ENCODE measurements at regions not wholly inside any gene's neighbourhood (a gene's known extent, or its start where the extent isn't known, plus 50 kb on each side); places are given as distances from the start of the nearest gene placed in this dataset.
"Not testable (repeated sequence)": the region's sequence is repeated elsewhere in the genome, so short reads cannot be mapped to it uniquely, and the experiment has no call there.

DNA sequence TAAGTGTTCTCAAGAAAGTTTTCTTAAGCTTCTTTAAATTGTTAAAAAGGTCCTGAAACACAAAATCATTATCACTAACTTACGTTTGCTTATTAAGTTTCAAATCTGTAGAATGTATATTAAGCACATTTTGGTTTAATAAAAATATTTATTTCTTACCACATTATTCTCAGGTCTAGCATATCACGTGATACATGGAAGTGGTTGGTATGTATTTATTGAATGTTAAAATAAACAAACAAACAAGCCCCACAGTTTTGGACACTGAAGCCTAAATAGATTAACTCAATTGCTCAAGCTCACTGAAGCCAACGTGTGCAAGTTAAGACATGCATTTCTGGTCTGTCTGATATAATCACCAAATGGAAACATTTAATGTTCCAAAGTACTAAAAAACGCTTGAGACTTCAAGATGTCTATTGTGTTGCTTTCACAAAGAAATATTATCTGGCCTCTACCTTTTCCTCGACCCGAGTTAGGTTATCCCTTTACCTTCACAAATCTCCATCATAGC, 1136.9 kb downstream of the TAF11L14 start:
- Mint-ChIP-seq H3K4me3 (no peak overlapping the region), H3K36me3 (no peaks in the 10 kb centered on the region), H3K9me3 (no peaks in the 10 kb centered on the region), H3K27me3 (no peaks in the 10 kb centered on the region), H3K4me1 (no peaks in the 10 kb centered on the region), H3K27ac (no peak overlapping the region)
- ATAC-seq (replicated peaks) (no peak), DNase-seq (no peak)

DNA sequence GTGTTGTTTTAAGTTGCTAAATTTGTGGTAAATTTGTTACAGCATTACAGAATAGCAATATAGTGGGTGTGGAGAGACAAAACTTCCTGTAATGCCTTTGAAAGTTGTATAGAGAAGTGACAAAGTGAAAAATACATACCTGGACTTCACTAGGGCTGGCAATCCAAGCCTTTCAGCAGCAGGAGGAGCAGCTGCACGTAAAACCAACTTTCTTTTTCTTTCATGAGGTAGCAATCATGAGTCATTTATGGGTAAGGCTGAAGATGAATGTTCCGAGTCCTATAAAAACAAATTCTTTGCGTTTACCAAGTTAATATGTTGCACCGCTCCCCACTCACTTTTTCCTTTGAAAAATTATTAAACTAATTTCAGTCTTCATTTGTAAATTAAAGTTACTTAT, 1138.2 kb downstream of the TAF11L14 start:
- Mint-ChIP-seq H3K27ac (no peak overlapping the region), H3K4me1 (no peaks in the 10 kb centered on the region), H3K9me3 (no peaks in the 10 kb centered on the region), H3K4me3 (no peak overlapping the region), H3K27me3 (no peaks in the 10 kb centered on the region), H3K36me3 (no peaks in the 10 kb centered on the region)
- no peak for DNase-seq
- no peak for ATAC-seq (replicated peaks)

DNA sequence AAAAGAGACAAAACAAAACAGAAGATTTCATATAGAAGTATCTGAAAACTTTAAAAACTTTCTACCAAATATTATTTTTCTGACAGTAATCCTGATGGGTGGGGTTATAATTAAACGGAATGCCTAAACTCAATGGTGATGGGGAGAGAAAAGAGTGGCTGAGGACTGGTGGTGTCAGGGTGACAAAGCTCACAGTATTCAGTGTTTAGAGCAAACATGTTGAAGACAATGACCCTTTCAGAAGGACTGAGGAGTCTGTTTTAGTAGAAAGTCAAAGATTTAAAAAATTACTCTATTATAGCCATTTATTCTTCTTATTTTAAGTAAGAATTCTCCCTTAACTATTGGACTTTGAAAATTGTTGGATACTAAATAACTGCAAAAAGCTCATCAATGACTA, 1144.0 kb downstream of the TAF11L14 start:
- ATAC-seq (replicated peaks) (no peak), DNase-seq (no peak)
- Mint-ChIP-seq H3K27me3 (no peaks in the 10 kb centered on the region), H3K36me3 (no peaks in the 10 kb centered on the region), H3K27ac (no peak overlapping the region), H3K4me1 (no peaks in the 10 kb centered on the region), H3K9me3 (peaks cover 0 to 1% of the 10 kb centered on the region in 2 donors), H3K4me3 (no peak overlapping the region)

DNA sequence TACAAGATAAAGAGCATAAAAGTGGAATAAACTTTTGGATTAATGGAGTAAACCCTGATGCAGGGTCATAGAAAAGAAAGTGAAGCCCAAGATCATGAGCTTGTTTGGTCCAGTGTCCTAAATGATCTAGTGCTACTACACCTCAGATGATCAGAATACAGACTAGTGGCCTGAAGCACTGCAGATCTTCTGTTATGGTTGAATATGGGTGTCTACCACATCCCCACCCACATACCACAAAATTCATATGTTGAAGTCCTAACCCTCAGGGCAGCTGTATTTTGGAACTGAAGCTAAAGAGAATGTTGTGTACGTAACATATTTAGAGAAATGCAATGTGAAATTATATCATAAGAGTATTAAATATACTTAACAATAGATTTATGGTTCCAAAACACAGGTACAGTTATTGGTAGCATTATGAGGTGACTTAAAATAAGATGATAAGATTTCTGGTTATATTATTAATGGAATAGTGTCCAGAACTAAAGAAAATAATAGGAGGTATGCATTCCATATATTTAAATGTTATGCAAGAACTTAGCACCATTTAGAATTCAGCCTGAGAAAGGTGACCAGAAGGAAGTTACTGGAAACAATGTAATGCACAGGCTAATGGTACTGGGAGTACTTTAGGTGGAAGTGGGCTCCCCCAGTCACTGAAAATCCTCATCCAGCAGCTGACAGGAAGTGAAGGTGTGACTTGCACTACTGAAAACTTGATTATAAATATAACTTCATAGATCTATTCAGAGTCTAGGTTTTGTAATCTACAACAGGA, 1155.1 kb downstream of the TAF11L14 start:
- no peak overlapping the region for H3K27ac Mint-ChIP-seq
- H3K9me3 Mint-ChIP-seq, result no peaks in the 10 kb centered on the region
- no peaks in the 10 kb centered on the region for H3K36me3 Mint-ChIP-seq
- H3K27me3 Mint-ChIP-seq, result no peaks in the 10 kb centered on the region
- ATAC-seq (replicated peaks) (no peak), DNase-seq (no peak)
- H3K4me3 Mint-ChIP-seq, result no peak overlapping the region
- no peaks in the 10 kb centered on the region for H3K4me1 Mint-ChIP-seq

DNA sequence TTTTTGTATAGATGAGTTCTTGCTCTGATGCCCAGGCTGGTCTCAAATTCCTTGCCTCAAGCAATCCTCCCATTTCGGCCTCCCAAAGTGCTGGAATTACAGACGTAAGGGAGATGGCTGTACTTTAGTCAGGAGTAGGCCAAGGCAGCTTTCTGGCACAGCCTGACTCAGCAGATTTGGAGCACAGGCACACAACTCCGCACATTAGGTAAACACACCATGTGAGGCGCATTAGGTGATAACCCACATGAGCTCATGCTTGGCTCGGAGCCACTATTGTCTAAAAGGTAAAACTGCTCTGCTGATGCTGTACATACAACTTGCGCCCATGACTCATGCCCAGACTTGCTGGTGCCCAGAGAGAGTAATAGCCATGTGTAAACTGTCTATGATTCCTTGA, 1157.9 kb downstream of the TAF11L14 start:
- no peak for DNase-seq
- Mint-ChIP-seq H3K27ac (no peak overlapping the region), H3K9me3 (no peaks in the 10 kb centered on the region), H3K4me1 (no peaks in the 10 kb centered on the region), H3K36me3 (no peaks in the 10 kb centered on the region), H3K4me3 (no peak overlapping the region), H3K27me3 (no peaks in the 10 kb centered on the region)
- ATAC-seq (replicated peaks), result no peak

DNA sequence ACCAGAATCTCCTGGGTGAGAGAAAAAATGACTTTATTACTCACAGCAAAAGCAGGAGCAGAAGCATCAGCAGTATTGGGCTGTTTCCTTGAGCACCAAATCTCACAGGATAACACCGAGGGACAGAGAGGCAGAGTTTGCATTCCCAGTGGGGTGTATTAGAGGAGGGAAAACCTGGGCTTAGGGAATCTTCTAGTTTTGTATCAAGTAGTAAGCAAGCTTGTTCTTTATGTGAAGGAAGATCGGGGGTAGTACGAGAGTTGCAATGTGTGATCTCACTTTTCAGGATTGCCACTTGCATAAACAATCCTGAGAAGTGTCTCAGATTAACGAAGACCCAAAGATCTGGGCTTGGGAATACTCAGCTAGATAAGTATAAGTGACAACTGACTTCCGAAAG, 1163.0 kb downstream of the TAF11L14 start:
- Mint-ChIP-seq H3K36me3 (peaks cover 0 to 2% of the 10 kb centered on the region in 2 donors), H3K27ac (no peak overlapping the region), H3K9me3 (peaks cover 0 to 2% of the 10 kb centered on the region in 2 donors), H3K4me1 (no peaks in the 10 kb centered on the region), H3K4me3 (no peak overlapping the region), H3K27me3 (no peaks in the 10 kb centered on the region)
- DNase-seq, result no peak
- no peak for ATAC-seq (replicated peaks)

DNA sequence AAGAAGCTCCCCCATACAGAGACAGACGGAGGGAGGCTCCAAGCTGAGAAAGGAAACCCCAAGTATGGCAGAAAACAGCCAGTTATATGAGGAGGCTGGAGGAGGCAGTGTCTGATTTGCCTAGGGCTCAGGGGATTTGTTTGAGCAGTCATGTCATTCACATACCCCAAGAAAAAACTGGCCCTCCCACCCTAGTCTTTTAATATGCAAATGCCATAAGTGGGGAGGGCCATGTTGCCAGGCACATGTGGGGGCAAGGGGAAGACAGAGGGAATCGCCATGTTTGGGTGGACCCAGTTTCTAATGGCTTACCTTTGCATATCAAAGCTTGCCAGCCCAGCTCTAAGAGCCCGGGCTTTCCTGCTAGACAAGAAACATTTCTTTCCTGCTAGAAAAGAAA, 1163.8 kb downstream of the TAF11L14 start:
- Mint-ChIP-seq H3K27me3 (no peaks in the 10 kb centered on the region), H3K36me3 (peaks cover 0 to 2% of the 10 kb centered on the region in 2 donors), H3K4me3 (no peak overlapping the region), H3K27ac (no peak overlapping the region), H3K4me1 (no peaks in the 10 kb centered on the region), H3K9me3 (peaks cover 0 to 2% of the 10 kb centered on the region in 2 donors)
- DNase-seq (no peak), ATAC-seq (replicated peaks) (no peak)

DNA sequence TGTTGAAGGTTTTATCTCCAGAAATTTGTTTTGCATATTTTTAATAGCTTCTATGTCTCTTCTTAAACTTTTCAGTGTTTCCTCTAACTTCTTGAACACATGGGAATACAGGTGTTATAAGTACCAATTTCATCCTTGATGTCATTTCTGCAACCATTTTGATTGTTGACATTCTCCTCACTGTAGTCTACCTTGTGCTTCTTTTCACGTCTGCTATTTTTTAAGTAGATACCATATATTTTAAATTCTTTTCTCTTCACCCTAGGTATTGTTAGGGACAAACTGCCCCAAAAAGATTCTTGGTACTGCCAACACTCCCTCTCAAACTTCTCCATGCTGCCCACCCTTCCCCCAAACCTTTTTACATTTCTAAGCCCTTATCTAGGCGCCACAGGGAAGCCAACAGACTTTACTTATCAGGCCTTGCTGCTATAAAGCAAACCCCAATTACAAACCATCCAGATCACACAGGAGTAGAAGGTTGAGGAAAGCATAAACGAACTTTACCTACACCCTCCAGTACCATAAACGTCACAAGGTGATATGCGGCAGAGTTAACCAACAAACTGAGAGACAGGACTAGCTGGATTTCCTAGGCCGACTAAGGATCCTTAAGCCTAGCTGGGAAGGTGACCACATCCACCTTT, 1165.3 kb downstream of the TAF11L14 start:
- peaks cover 0 to 2% of the 10 kb centered on the region in 2 donors for H3K9me3 Mint-ChIP-seq

DNA sequence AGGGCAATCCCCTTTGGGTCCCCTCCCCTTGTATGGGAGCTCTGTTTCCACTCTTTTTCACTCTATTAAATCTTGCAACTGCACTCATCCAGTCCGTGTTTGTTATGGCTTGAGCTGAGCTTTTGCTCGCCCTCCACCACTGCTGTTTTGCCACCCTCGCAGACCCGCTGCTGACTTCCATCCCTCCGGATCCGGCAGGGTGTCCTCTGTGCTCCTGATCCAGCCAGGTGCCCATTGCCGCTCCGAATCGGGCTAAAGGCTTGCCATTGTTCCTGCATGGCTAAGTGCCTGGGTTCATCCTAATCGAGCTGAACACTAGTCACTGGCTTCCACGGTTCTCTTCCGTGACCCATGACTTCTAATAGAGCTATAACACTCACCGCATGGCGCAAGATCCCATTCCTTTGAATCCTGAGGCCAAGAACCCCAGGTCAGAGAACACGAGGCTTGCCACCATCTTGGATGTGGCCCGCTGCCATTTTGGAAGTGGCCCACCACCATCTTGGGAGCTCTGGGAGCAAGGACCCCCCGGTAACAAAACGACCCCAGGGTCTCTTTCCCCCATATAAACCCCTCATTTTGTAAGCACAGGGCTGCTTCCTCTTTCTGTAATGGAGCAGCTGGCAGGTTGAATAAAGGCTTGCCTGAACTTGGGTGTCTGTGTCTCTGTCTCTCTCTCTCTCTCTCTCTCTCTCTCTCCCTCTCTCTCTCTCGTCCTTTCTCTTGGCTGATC, 1166.2 kb downstream of the TAF11L14 start:
- H3K27ac Mint-ChIP-seq, result no peak overlapping the region
- DNase-seq, result no peak
- no peaks in the 10 kb centered on the region for H3K27me3 Mint-ChIP-seq
- no peaks in the 10 kb centered on the region for H3K4me1 Mint-ChIP-seq
- peaks cover 0 to 2% of the 10 kb centered on the region in 2 donors for H3K9me3 Mint-ChIP-seq
- no peak overlapping the region for H3K4me3 Mint-ChIP-seq
- no peak for ATAC-seq (replicated peaks)
- peaks cover 0 to 2% of the 10 kb centered on the region in 2 donors for H3K36me3 Mint-ChIP-seq

More for the DNA sequence above, 1165.3 kb downstream of the TAF11L14 start:
- DNase-seq (no peak), ATAC-seq (replicated peaks) (no peak)
- H3K27me3 Mint-ChIP-seq, result no peaks in the 10 kb centered on the region
- no peaks in the 10 kb centered on the region for H3K4me1 Mint-ChIP-seq
- H3K36me3 Mint-ChIP-seq, result peaks cover 0 to 2% of the 10 kb centered on the region in 2 donors
- H3K4me3 Mint-ChIP-seq, result no peak overlapping the region
- H3K27ac Mint-ChIP-seq, result no peak overlapping the region

DNA sequence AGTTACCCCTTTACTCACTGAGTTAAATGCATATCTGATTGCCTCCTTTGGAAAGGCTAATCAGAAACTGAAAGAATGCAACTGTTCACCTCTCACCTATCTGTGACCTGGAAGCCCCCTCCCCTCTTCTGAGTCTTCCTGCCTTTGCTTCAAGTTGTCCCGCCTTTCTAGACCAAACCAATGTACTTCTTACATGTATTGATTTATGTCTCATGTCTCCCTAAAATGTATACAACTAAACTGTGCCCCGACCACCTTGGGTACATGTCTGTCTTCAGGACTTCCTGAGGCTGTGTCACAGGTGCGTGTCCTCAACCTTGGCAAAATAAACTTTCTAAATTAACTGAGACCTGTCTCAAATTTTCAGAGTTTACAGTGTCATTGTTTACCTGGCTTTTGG, 1167.2 kb downstream of the TAF11L14 start:
- not testable (repeated sequence) for ATAC-seq (replicated peaks); H3K9me3 Mint-ChIP-seq; H3K27me3 Mint-ChIP-seq; H3K4me3 Mint-ChIP-seq; H3K27ac Mint-ChIP-seq; H3K36me3 Mint-ChIP-seq; H3K4me1 Mint-ChIP-seq; DNase-seq

DNA sequence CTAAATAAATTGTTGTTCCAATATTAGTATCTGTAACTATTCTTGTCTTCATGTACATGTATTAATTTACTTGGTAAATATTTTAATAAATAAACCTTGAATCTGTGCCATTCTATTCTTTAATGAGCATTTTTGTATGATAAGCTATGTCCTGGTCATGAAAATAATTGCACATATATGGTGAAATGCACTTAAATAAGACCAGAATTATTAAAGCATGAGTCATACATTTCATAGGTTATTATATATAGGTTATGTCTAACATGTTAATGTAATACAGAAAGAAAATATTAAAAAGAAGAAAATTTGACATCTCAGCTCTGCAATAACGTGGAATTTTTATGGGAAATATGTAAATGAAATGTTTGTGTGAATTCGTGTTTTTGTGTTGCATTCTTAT, 1168.1 kb downstream of the TAF11L14 start:
- peaks cover 0 to 2% of the 10 kb centered on the region in 2 donors for H3K36me3 Mint-ChIP-seq
- DNase-seq (no peak), ATAC-seq (replicated peaks) (no peak)
- H3K27ac Mint-ChIP-seq, result no peak overlapping the region
- no peaks in the 10 kb centered on the region for H3K4me1 Mint-ChIP-seq
- H3K9me3 Mint-ChIP-seq, result peaks cover 0 to 2% of the 10 kb centered on the region in 2 donors
- H3K4me3 Mint-ChIP-seq, result no peak overlapping the region
- no peaks in the 10 kb centered on the region for H3K27me3 Mint-ChIP-seq

DNA sequence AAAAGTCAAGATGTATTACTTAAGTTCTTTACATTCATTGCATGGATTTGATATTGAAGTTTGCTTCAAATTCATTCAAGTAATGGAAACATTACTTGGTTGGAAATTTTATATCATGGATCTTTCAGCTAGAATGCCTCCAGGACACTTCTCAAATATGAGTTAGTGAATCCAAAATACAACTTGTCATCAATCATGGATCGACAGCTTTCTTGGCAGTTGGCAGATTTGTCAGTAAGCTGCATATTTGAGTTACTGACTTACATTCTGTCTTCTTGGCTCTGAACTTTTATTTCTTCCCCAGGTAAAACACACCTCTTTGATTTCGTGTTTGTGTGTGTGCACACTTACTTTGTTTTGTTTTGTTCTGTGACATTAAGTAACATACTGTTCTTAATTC, 1171.1 kb downstream of the TAF11L14 start:
- no peaks in the 10 kb centered on the region for H3K4me1 Mint-ChIP-seq
- DNase-seq (no peak), ATAC-seq (replicated peaks) (no peak)
- H3K27me3 Mint-ChIP-seq, result no peaks in the 10 kb centered on the region
- peaks cover 0 to 2% of the 10 kb centered on the region in 2 donors for H3K36me3 Mint-ChIP-seq
- H3K27ac Mint-ChIP-seq, result no peak overlapping the region
- no peak overlapping the region for H3K4me3 Mint-ChIP-seq
- no peaks in the 10 kb centered on the region for H3K9me3 Mint-ChIP-seq

DNA sequence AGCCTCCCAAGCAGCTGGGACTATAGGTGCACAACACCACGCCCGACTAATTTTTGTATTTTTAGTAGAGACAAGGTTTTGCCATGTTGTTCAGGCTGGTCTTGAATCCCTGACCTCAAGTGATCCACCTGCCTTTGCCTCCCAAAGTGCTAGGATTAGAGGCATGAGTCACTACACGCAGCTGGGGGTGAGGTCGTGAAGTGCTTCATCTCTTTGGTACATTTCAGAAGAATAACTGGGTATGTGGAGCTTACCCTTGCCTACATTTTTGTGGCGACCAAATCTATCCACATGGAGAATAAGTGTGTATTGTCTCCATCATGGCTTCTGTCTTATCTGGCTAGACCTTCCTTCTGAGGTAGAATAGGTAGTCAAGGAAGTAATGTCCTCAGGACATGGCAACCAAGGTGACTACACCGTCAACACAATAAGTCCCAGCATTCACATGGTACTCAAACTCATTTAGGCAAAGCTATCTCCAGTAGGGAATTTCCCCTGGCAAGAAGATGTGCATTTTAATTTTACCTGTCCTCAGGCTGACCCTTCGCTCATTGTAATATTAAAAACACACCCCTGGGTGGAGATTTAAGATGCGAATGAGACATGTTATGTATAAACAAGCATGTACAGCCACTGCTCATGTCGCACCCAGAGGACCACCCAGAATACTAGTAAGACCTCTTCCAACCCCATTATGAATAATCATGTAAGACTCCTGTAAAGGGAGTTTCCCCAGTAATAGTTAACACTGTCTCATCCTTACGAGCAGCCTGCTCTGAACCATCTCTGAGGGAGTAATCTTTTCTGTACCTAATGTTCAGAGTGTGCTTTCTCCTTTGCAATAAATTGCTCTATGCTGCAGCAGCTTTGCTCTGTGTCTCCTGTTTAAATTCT, 1173.2 kb downstream of the TAF11L14 start:
- no peaks in the 10 kb centered on the region for H3K4me1 Mint-ChIP-seq
- DNase-seq (no peak), ATAC-seq (replicated peaks) (peak in 1 of 2 donors; percentile 43)
- no peak overlapping the region for H3K4me3 Mint-ChIP-seq
- no peaks in the 10 kb centered on the region for H3K36me3 Mint-ChIP-seq
- H3K9me3 Mint-ChIP-seq, result no peaks in the 10 kb centered on the region
- H3K27ac Mint-ChIP-seq, result no peak overlapping the region
- H3K27me3 Mint-ChIP-seq, result no peaks in the 10 kb centered on the region

DNA sequence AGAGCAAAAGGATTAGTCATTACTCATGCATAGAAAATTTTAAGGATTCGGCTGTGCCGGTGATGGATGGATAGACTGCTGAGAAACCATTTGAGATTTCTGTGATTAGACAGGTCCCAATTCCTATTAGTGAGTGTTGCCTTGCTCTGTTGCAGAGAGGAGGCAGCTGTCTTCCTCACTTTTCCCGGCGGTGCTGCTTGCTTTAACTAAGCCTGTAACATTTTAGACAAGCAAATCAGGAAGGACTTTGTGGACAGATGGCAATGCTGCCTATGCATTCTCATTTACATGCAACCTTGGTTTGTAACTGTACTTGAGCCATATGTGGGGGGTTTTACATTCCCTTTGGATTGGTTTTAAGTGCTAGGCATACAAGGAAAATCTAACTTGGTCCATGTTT, 1176.3 kb downstream of the CDH18 start:
- no peak for DNase-seq
- no peak for ATAC-seq (replicated peaks)
- Mint-ChIP-seq H3K36me3 (no peaks in the 10 kb centered on the region), H3K27me3 (no peaks in the 10 kb centered on the region), H3K4me3 (no peak overlapping the region), H3K9me3 (peaks cover 0 to 4% of the 10 kb centered on the region in 2 donors), H3K4me1 (no peaks in the 10 kb centered on the region), H3K27ac (no peak overlapping the region)
